ENCODE measurements at regions not wholly inside any gene's neighbourhood (a gene's known extent, or its start where the extent isn't known, plus 50 kb on each side); places are given as distances from the start of the nearest gene placed in this dataset.
"Not testable (repeated sequence)": the region's sequence is repeated elsewhere in the genome, so short reads cannot be mapped to it uniquely, and the experiment has no call there.

- Histone ChIP-seq H3K4me3 (no peak overlapping the region), H3K9me3 (no peaks in the 10 kb centered on the region), H3K4me1 (peaks cover 0 to 16% (median 3%) of the 10 kb centered on the region in 4 donors), H3K27me3 (no peaks in the 10 kb centered on the region), H3K27ac (no peak overlapping the region), H3K36me3 (no peaks in the 10 kb centered on the region)
- intact Hi-C loops (cut with DNase I; ENCODE audit: low total_unique reads), result no loop called here
- TF ChIP-seq POLR2AphosphoS5 (IDR thresholded peaks at IDR 0.05) (no peak), POLR2A (IDR thresholded peaks at IDR 0.05) (no peak), EP300 (IDR thresholded peaks at IDR 0.05) (no peak), CTCF (IDR thresholded peaks at IDR 0.05) (no peak)
- WGBS, 5 donors, result 81 to 89% (median 87%) methylated on average over 5 of the region's 5 CpGs
- DNase-seq, result no peak
These were observed 223.5 kb upstream of the CAND1 start for GRCh38 chr12:67045650-67046049.

GRCh38 chr12:67046062-67046461 lies 223.1 kb upstream of the CAND1 start:
- Histone ChIP-seq H3K27ac (no peak overlapping the region), H3K27me3 (no peaks in the 10 kb centered on the region), H3K4me3 (no peak overlapping the region), H3K4me1 (peaks cover 0 to 16% (median 3%) of the 10 kb centered on the region in 4 donors), H3K36me3 (no peaks in the 10 kb centered on the region), H3K9me3 (no peaks in the 10 kb centered on the region)
- intact Hi-C loops (cut with DNase I; ENCODE audit: low total_unique reads), result no loop called here
- TF ChIP-seq EP300 (IDR thresholded peaks at IDR 0.05) (no peak), POLR2A (IDR thresholded peaks at IDR 0.05) (no peak), CTCF (IDR thresholded peaks at IDR 0.05) (no peak), POLR2AphosphoS5 (IDR thresholded peaks at IDR 0.05) (no peak)
- WGBS, 5 donors, result 76 to 92% (median 79%) methylated on average over 4 of the region's 4 CpGs
- DNase-seq, result no peak

GRCh38 chr12:67047634-67048033 lies 221.5 kb upstream of the CAND1 start:
- DNase-seq, result no peak
- TF ChIP-seq CTCF (IDR thresholded peaks at IDR 0.05) (no peak), POLR2AphosphoS5 (IDR thresholded peaks at IDR 0.05) (no peak), EP300 (IDR thresholded peaks at IDR 0.05) (no peak), POLR2A (IDR thresholded peaks at IDR 0.05) (no peak)
- no peaks in the 10 kb centered on the region for H3K9me3 ChIP-seq
- H3K4me3 ChIP-seq, result no peak overlapping the region
- intact Hi-C loops (cut with DNase I; ENCODE audit: low total_unique reads), result no loop called here
- H3K27me3 ChIP-seq, result no peaks in the 10 kb centered on the region
- WGBS, 5 donors, result 69 to 91% (median 78%) methylated on average over 2 of the region's 2 CpGs
- H3K4me1 ChIP-seq, result peaks cover 0 to 12% (median 2%) of the 10 kb centered on the region in 4 donors
- no peak overlapping the region for H3K27ac ChIP-seq
- H3K36me3 ChIP-seq, result no peaks in the 10 kb centered on the region

- H3K27ac ChIP-seq, result no peak overlapping the region
- no peaks in the 10 kb centered on the region for H3K27me3 ChIP-seq
- TF ChIP-seq CTCF (IDR thresholded peaks at IDR 0.05), result no peak
- no peak for TF ChIP-seq EP300 (IDR thresholded peaks at IDR 0.05)
- no peak for TF ChIP-seq POLR2A (IDR thresholded peaks at IDR 0.05)
- TF ChIP-seq POLR2AphosphoS5 (IDR thresholded peaks at IDR 0.05), result no peak
- H3K4me3 ChIP-seq, result no peak overlapping the region
- DNase-seq, result no peak
- no peaks in the 10 kb centered on the region for H3K36me3 ChIP-seq
- intact Hi-C loops (cut with DNase I; ENCODE audit: low total_unique reads), result no loop called here
- WGBS, 5 donors, result 86 to 94% (median 90%) methylated on average over 5 of the region's 5 CpGs
- peaks cover 0 to 5% (median 0%) of the 10 kb centered on the region in 4 donors for H3K4me1 ChIP-seq
- H3K9me3 ChIP-seq, result no peaks in the 10 kb centered on the region
These were observed 220.8 kb upstream of the CAND1 start for GRCh38 chr12:67048371-67048770.

- 70 to 75% (median 72%) methylated on average over 4 of the region's 4 CpGs for WGBS, 5 donors
- H3K36me3 ChIP-seq; intact Hi-C loops (cut with DNase I; ENCODE audit: low total_unique reads); DNase-seq; H3K4me1 ChIP-seq; H3K27me3 ChIP-seq; H3K4me3 ChIP-seq; H3K9me3 ChIP-seq; H3K27ac ChIP-seq: not testable (repeated sequence)
These were observed 220.0 kb upstream of the CAND1 start for GRCh38 chr12:67049199-67049598.

All from stomach (tissue), 8 donors.